Activated T-cell treated with anti-CD3 and anti-CD28 coated beads, Interleukin-2, amount 50 U/mL, for 72 hours (primary cell): ENCODE measurements at regions not wholly inside any gene's neighbourhood (a gene's known extent, or its start where the extent isn't known, plus 50 kb on each side); places are given as distances from the start of the nearest gene placed in this dataset.

Experiments
- ATAC-seq, 2 donors: fragments of 150-1000 bp; cut with Tn5 transposase; replicated peaks in 1 of 2; 2 replicates each; pipeline ENCODE4 v1.10.0; 2021; ENCODE audit warnings: moderate library complexity in 2 of 2, mild to moderate bottlenecking in 1 of 2
- DNase-seq, 2 donors: peaks; one replicate each; pipeline ENCODE4 v3.0.0; 2021 to 2022; ENCODE audit warnings: mixed read lengths in 1 of 2
- H3K27ac Mint-ChIP-seq: one replicate; pipeline ENCODE4 v1.8.0; 2022; ENCODE audit warnings: mild to moderate bottlenecking, moderate library complexity, mixed read lengths
- H3K27me3 Mint-ChIP-seq: one replicate; pipeline ENCODE4 v1.8.0; 2022; ENCODE audit warnings: low read depth, mixed read lengths
- H3K36me3 Mint-ChIP-seq, 2 donors: one replicate each; pipeline ENCODE4 v1.8.0; 2022; ENCODE audit warnings: mixed read lengths in 2 of 2, mild to moderate bottlenecking in 1 of 2; ENCODE audit not compliant: insufficient read depth in 2 of 2
- H3K4me1 Mint-ChIP-seq: one replicate; pipeline ENCODE4 v1.8.0; 2022; ENCODE audit warnings: low read depth, mixed read lengths
- H3K4me3 Mint-ChIP-seq, 2 donors: one replicate each; pipeline ENCODE4 v1.8.0; 2022; ENCODE audit warnings: mild to moderate bottlenecking in 2 of 2, mixed read lengths in 2 of 2, moderate library complexity in 2 of 2
- H3K9me3 Mint-ChIP-seq, 2 donors: one replicate each; pipeline ENCODE4 v1.8.0; 2022; ENCODE audit warnings: mixed read lengths in 2 of 2

- Mint-ChIP-seq H3K4me3 (no peak overlapping the region), H3K4me1 (no peaks in the 10 kb centered on the region), H3K27ac (no peak overlapping the region), H3K36me3 (no peaks in the 10 kb centered on the region), H3K27me3 (no peaks in the 10 kb centered on the region), H3K9me3 (peaks cover 0 to 1% of the 10 kb centered on the region in 2 donors)
- ATAC-seq: no peak
- no peak for DNase-seq
Observed at GRCh38 chr6:54710456-54710855, 136.1 kb upstream of the FAM83B start.

GRCh38 chr6:54716010-54716409, 130.6 kb upstream of the FAM83B start:
- Mint-ChIP-seq H3K9me3 (peaks cover 0 to 2% of the 10 kb centered on the region in 2 donors), H3K4me3 (no peak overlapping the region), H3K4me1 (no peaks in the 10 kb centered on the region), H3K27ac (no peak overlapping the region), H3K36me3 (no peaks in the 10 kb centered on the region), H3K27me3 (no peaks in the 10 kb centered on the region)
- no peak for DNase-seq
- no peak for ATAC-seq

GRCh38 chr6:54716877-54717276, 129.7 kb upstream of the FAM83B start:
- ATAC-seq (no peak), DNase-seq (no peak)
- Mint-ChIP-seq H3K9me3 (peaks cover 0 to 2% of the 10 kb centered on the region in 2 donors), H3K27me3 (no peaks in the 10 kb centered on the region), H3K4me1 (no peaks in the 10 kb centered on the region), H3K36me3 (no peaks in the 10 kb centered on the region), H3K27ac (no peak overlapping the region), H3K4me3 (no peak overlapping the region)

GRCh38 chr6:54717849-54718455, 128.6 kb upstream of the FAM83B start:
- Mint-ChIP-seq H3K27ac (no peak overlapping the region), H3K27me3 (no peaks in the 10 kb centered on the region), H3K36me3 (no peaks in the 10 kb centered on the region), H3K9me3 (peaks cover 0 to 2% of the 10 kb centered on the region in 2 donors), H3K4me1 (no peaks in the 10 kb centered on the region), H3K4me3 (no peak overlapping the region)
- no peak for ATAC-seq
- DNase-seq: peak; percentile 35 to 37

- DNase-seq (no peak), ATAC-seq (no peak)
- Mint-ChIP-seq H3K9me3 (peaks cover 0 to 2% of the 10 kb centered on the region in 2 donors), H3K27ac (no peak overlapping the region), H3K4me3 (no peak overlapping the region), H3K27me3 (no peaks in the 10 kb centered on the region), H3K36me3 (no peaks in the 10 kb centered on the region), H3K4me1 (no peaks in the 10 kb centered on the region)
Observed at GRCh38 chr6:54718541-54719023, 128.0 kb upstream of the FAM83B start.

- H3K9me3 Mint-ChIP-seq: peaks cover 0 to 2% of the 10 kb centered on the region in 2 donors
Observed at GRCh38 chr6:54719131-54719530, 127.4 kb upstream of the FAM83B start.

GRCh38 chr6:54719633-54720032, 126.9 kb upstream of the FAM83B start:
- no peak for ATAC-seq
- H3K4me3 Mint-ChIP-seq: no peak overlapping the region
- no peak for DNase-seq
- H3K27ac Mint-ChIP-seq: no peak overlapping the region
- H3K4me1 Mint-ChIP-seq: no peaks in the 10 kb centered on the region
- peaks cover 0 to 2% of the 10 kb centered on the region in 2 donors for H3K9me3 Mint-ChIP-seq
- H3K27me3 Mint-ChIP-seq: no peaks in the 10 kb centered on the region
- H3K36me3 Mint-ChIP-seq: no peaks in the 10 kb centered on the region

More at GRCh38 chr6:54719131-54719530, 127.4 kb upstream of the FAM83B start:
- Mint-ChIP-seq H3K4me3 (no peak overlapping the region), H3K27me3 (no peaks in the 10 kb centered on the region), H3K27ac (peak overlapping the region; percentile 12), H3K4me1 (no peaks in the 10 kb centered on the region), H3K36me3 (no peaks in the 10 kb centered on the region)
- DNase-seq (no peak), ATAC-seq (no peak)

GRCh38 chr6:54722328-54722727, 124.2 kb upstream of the FAM83B start:
- H3K27me3 Mint-ChIP-seq: no peaks in the 10 kb centered on the region
- no peak for ATAC-seq
- no peaks in the 10 kb centered on the region for H3K9me3 Mint-ChIP-seq
- no peak for DNase-seq
- H3K4me1 Mint-ChIP-seq: no peaks in the 10 kb centered on the region
- H3K27ac Mint-ChIP-seq: no peak overlapping the region
- H3K4me3 Mint-ChIP-seq: no peak overlapping the region
- no peaks in the 10 kb centered on the region for H3K36me3 Mint-ChIP-seq

- Mint-ChIP-seq H3K27me3 (no peaks in the 10 kb centered on the region), H3K4me1 (no peaks in the 10 kb centered on the region), H3K27ac (no peak overlapping the region), H3K4me3 (no peak overlapping the region), H3K9me3 (peaks cover 9% of the 10 kb centered on the region in 2 donors), H3K36me3 (no peaks in the 10 kb centered on the region)
- DNase-seq: no peak
- no peak for ATAC-seq
Observed at GRCh38 chr6:54729716-54730115, 116.9 kb upstream of the FAM83B start.

GRCh38 chr6:54730767-54731630, 115.6 kb upstream of the FAM83B start:
- ATAC-seq: no peak
- Mint-ChIP-seq H3K4me3 (no peak overlapping the region), H3K36me3 (no peaks in the 10 kb centered on the region), H3K27ac (no peak overlapping the region), H3K27me3 (no peaks in the 10 kb centered on the region), H3K9me3 (peaks cover 9 to 15% of the 10 kb centered on the region in 2 donors), H3K4me1 (no peaks in the 10 kb centered on the region)
- no peak for DNase-seq

- H3K4me3 Mint-ChIP-seq: no peak overlapping the region
- H3K27me3 Mint-ChIP-seq: no peaks in the 10 kb centered on the region
- H3K4me1 Mint-ChIP-seq: no peaks in the 10 kb centered on the region
- no peaks in the 10 kb centered on the region for H3K36me3 Mint-ChIP-seq
- DNase-seq: peak in 1 of 2 donors; percentile 1
- no peak for ATAC-seq
- H3K9me3 Mint-ChIP-seq: peaks cover 6 to 17% of the 10 kb centered on the region in 2 donors
- H3K27ac Mint-ChIP-seq: no peak overlapping the region
Observed at GRCh38 chr6:54737247-54737646, 109.3 kb upstream of the FAM83B start.

- ATAC-seq (no peak), DNase-seq (no peak)
- Mint-ChIP-seq H3K9me3 (peaks cover 4 to 12% of the 10 kb centered on the region in 2 donors), H3K36me3 (peaks cover 2% of the 10 kb centered on the region in 2 donors), H3K4me1 (no peaks in the 10 kb centered on the region), H3K27me3 (no peaks in the 10 kb centered on the region), H3K27ac (no peak overlapping the region), H3K4me3 (no peak overlapping the region)
Observed at GRCh38 chr6:54747955-54748354, 98.6 kb upstream of the FAM83B start.

- Mint-ChIP-seq H3K9me3 (no peaks in the 10 kb centered on the region), H3K27ac (no peak overlapping the region), H3K36me3 (no peaks in the 10 kb centered on the region), H3K4me3 (no peak overlapping the region), H3K27me3 (no peaks in the 10 kb centered on the region), H3K4me1 (no peaks in the 10 kb centered on the region)
- ATAC-seq: no peak
- no peak for DNase-seq
Observed at GRCh38 chr6:54754406-54754805, 92.2 kb upstream of the FAM83B start.
